ENCODE measurements at regions not wholly inside any gene's neighbourhood (a gene's known extent, or its start where the extent isn't known, plus 50 kb on each side); places are given as distances from the start of the nearest gene placed in this dataset.

- peak; percentile 14 for DNase-seq
Measured at GRCh38 chr6:85126485-85127167, 323.3 kb upstream of the NT5E start.

GRCh38 chr6:85125526-85125925 lies 324.4 kb upstream of the NT5E start:
- no peak for DNase-seq

- no peak for DNase-seq
Measured at GRCh38 chr6:85124472-85125354, 325.2 kb upstream of the NT5E start.

GRCh38 chr6:85121158-85121557 lies 328.7 kb upstream of the NT5E start:
- DNase-seq, result no peak

- no peak for DNase-seq
Measured at GRCh38 chr6:85118652-85119235, 331.1 kb upstream of the NT5E start.

GRCh38 chr6:85118233-85118632 lies 331.6 kb upstream of the NT5E start:
- DNase-seq, result no peak

GRCh38 chr6:85116475-85116874 lies 333.4 kb upstream of the NT5E start:
- DNase-seq, result no peak

GRCh38 chr6:85115876-85116275 lies 334.0 kb upstream of the NT5E start:
- DNase-seq, result no peak

- no peak for DNase-seq
Measured at GRCh38 chr6:85115376-85115775, 334.5 kb upstream of the NT5E start.

- no peak for DNase-seq
Measured at GRCh38 chr6:85114581-85114935, 335.3 kb upstream of the NT5E start.

GRCh38 chr6:85113934-85114580 lies 335.8 kb upstream of the NT5E start:
- DNase-seq, result no peak

GRCh38 chr6:85112540-85112939 lies 337.3 kb upstream of the NT5E start:
- DNase-seq, result no peak

- DNase-seq, result no peak
Measured at GRCh38 chr6:85111481-85112011, 338.3 kb upstream of the NT5E start.

GRCh38 chr6:85110943-85111342 lies 338.9 kb upstream of the NT5E start:
- no peak for DNase-seq

- no peak for DNase-seq
Measured at GRCh38 chr6:85107701-85108100, 342.2 kb upstream of the NT5E start.

- no peak for DNase-seq
Measured at GRCh38 chr6:85096976-85097375, 332.6 kb upstream of the TBX18 start.

GRCh38 chr6:85092226-85092625 lies 327.8 kb upstream of the TBX18 start:
- DNase-seq, result no peak

- no peak for DNase-seq
Measured at GRCh38 chr6:85089255-85089654, 324.9 kb upstream of the TBX18 start.

- no peak for DNase-seq
Measured at GRCh38 chr6:85085875-85086274, 321.5 kb upstream of the TBX18 start.

GRCh38 chr6:85081102-85081501 lies 316.7 kb upstream of the TBX18 start:
- no peak for DNase-seq

- no peak for DNase-seq
Measured at GRCh38 chr6:85079761-85080160, 315.4 kb upstream of the TBX18 start.

- no peak for DNase-seq
Measured at GRCh38 chr6:85078058-85078457, 313.7 kb upstream of the TBX18 start.

- DNase-seq, result no peak
Measured at GRCh38 chr6:85077098-85077497, 312.7 kb upstream of the TBX18 start.

Measured in hematopoietic multipotent progenitor cell treated with erythropoietin and hydrocortisone succinate and interleukin-3 and kit ligand, for 8 days (in vitro differentiated cells).